Endothelial cell of umbilical vein (primary cell): ENCODE measurements at regions not wholly inside any gene's neighbourhood (a gene's known extent, or its start where the extent isn't known, plus 50 kb on each side); places are given as distances from the start of the nearest gene placed in this dataset.

Source experiments
- BruUV-seq: library from RNA; stranded (reverse); fragments of 400-500 nt; replicated peaks from 2 replicates; lab custom pipeline; 2021; lab: Mats Ljungman, UMichigan
- CTCF ChIA-PET: fragments of 300-600, 350-600 bp; sonication (Branson Sonifier 250); formaldehyde crosslinking; loops from one replicate; lab custom pipeline; 2021; ENCODE audit warnings: antibody characterized with exemption, inconsistent platforms; lab: Charles Lee
- POLR2A ChIA-PET: fragments of 300-600, 350-600 bp; sonication (Branson Sonifier 250); formaldehyde crosslinking; loops from one replicate; lab custom pipeline; 2021; ENCODE audit warnings: antibody characterized with exemption, inconsistent platforms; lab: Charles Lee
- DNase-seq: peaks from one replicate; pipeline ENCODE4 v3.0.0-alpha.2; 2011; ENCODE audit warnings: low read depth, low spot score
- FAIRE-seq: peaks from 2 replicates; lab custom pipeline; 2011; peaks lifted over from hg19 to GRCh38; lab: Jason Lieb, UNC
- H2AFZ ChIP-seq: 2 replicates; pipeline ENCODE4 v1.6.0; 2012; ENCODE audit warnings: low read depth, low read length, control low read depth, inconsistent platforms
- H3K27ac ChIP-seq: 2 replicates; pipeline ENCODE4 v1.5.1; 2011; ENCODE audit warnings: low read depth, mild to moderate bottlenecking, control low read depth, low read length, moderate library complexity; ENCODE audit not compliant: insufficient read depth
- H3K27me3 ChIP-seq, 2 experiments: 2 replicates each; pipeline versions ENCODE4 v1.6.0 to v1.6.1; 2011; ENCODE audit warnings: low read length in 2 of 2, mixed read lengths in 1 of 2; ENCODE audit not compliant: control insufficient read depth in 2 of 2, insufficient read depth in 2 of 2
- H3K36me3 ChIP-seq, 2 experiments: 2 replicates in 1 of 2; 3 replicates in 1 of 2; pipeline ENCODE4 v1.5.1; 2011; ENCODE audit warnings: low read length in 2 of 2, mild to moderate bottlenecking in 1 of 2, moderate library complexity in 1 of 2; ENCODE audit not compliant: control insufficient read depth in 2 of 2, insufficient read depth in 2 of 2; ENCODE audit errors: extremely low read depth in 1 of 2
- H3K4me1 ChIP-seq: 3 replicates; pipeline ENCODE4 v1.5.1; 2011; ENCODE audit warnings: mild to moderate bottlenecking, low read length; ENCODE audit not compliant: control insufficient read depth, insufficient read depth; ENCODE audit errors: extremely low read depth
- H3K4me2 ChIP-seq: 2 replicates; pipeline ENCODE4 v1.6.1; 2011; ENCODE audit warnings: low read length, control low read depth, mixed read lengths; ENCODE audit not compliant: insufficient read depth
- H3K4me3 ChIP-seq, 3 experiments: fragments of 200-600 bp in 1 of 3; sonication (generic), shearing (Covaris generic) in 1 of 3; replicated peaks in 1 of 3; 2 replicates each; pipeline ENCODE4 v1.5.1; 2011 to 2016; ENCODE audit warnings: control low read depth in 3 of 3, low read length in 3 of 3, mild to moderate bottlenecking in 2 of 3, inconsistent platforms in 1 of 3, low read depth in 1 of 3, moderate library complexity in 1 of 3; ENCODE audit not compliant: insufficient read depth in 1 of 3
- H3K79me2 ChIP-seq: 2 replicates; pipeline ENCODE4 v1.6.0; 2012; ENCODE audit warnings: low read length, inconsistent platforms; ENCODE audit not compliant: control insufficient read depth, insufficient read depth
- H3K9ac ChIP-seq: replicated peaks from 2 replicates; pipeline ENCODE3; 2011; ENCODE audit warnings: low read length, control low read depth; ENCODE audit not compliant: insufficient read depth; ENCODE audit errors: extremely low read depth
- H3K9me1 ChIP-seq: replicated peaks from 3 replicates; pipeline ENCODE4 v1.6.0; 2011; ENCODE audit warnings: mild to moderate bottlenecking, low read length; ENCODE audit not compliant: control insufficient read depth, insufficient read depth; ENCODE audit errors: extremely low read depth
- H3K9me3 ChIP-seq: replicated peaks from 2 replicates; pipeline ENCODE4 v1.5.1; 2012; ENCODE audit warnings: low read length, inconsistent platforms; ENCODE audit not compliant: control insufficient read depth, insufficient read depth
- H4K20me1 ChIP-seq: replicated peaks from 2 replicates; pipeline ENCODE3; 2011; ENCODE audit warnings: mild to moderate bottlenecking, low read length; ENCODE audit not compliant: control insufficient read depth, insufficient read depth; ENCODE audit errors: extremely low read depth
- EZH2 ChIP-seq: IDR thresholded peaks from 2 replicates; pipeline ENCODE4 v1.6.1; 2012; ENCODE audit warnings: borderline replicate concordance, low read depth, mild to moderate bottlenecking, moderate library complexity, low read length, inconsistent platforms; ENCODE audit not compliant: severe bottlenecking
- FOS ChIP-seq: IDR thresholded peaks from 2 replicates; pipeline ENCODE4 v1.6.1; 2011; ENCODE audit warnings: mild to moderate bottlenecking, low read length, moderate library complexity, borderline replicate concordance; ENCODE audit not compliant: insufficient read depth
- GATA2 ChIP-seq: IDR thresholded peaks from 2 replicates; pipeline ENCODE4 v1.7.0; 2011; ENCODE audit warnings: low read depth, mild to moderate bottlenecking, moderate library complexity, mixed read lengths, low read length; ENCODE audit not compliant: insufficient read length, insufficient read depth
- JUN ChIP-seq: IDR thresholded peaks from 2 replicates; pipeline ENCODE4 v1.6.1; 2011; ENCODE audit warnings: borderline replicate concordance, low read depth; ENCODE audit not compliant: insufficient read length, insufficient read depth
- MYC ChIP-seq: IDR thresholded peaks from one replicate; pipeline ENCODE4 v1.6.1; 2011; ENCODE audit warnings: mild to moderate bottlenecking, low read depth, low read length
- POLR2A ChIP-seq: IDR thresholded peaks from 2 replicates; pipeline ENCODE4 v1.6.1; 2012; ENCODE audit warnings: low read depth, mild to moderate bottlenecking, control low read depth, low read length
- POLR2AphosphoS5 ChIP-seq: IDR thresholded peaks from 2 replicates; pipeline ENCODE4 v1.6.1; 2012; ENCODE audit warnings: low read depth, mild to moderate bottlenecking, control low read depth, low read length, moderate library complexity; ENCODE audit not compliant: insufficient read depth
- dilution Hi-C: fragments of 300-500 bp; cut with MboI; formaldehyde crosslinking; loops from one replicate; pipeline ENCODE4 v1.15.0; 2019; ENCODE audit warnings: low sequenced_read_pairs; ENCODE audit not compliant: extremely low pct_ligation_motif_present
- intact Hi-C: fragments of 100-400 bp; cut with micrococcal nuclease; formaldehyde crosslinking; loops from one replicate; pipeline ENCODE4 v1.10.0; 2022
- TF ChIP-seq, protein P1 (sequence below), 2 donors: IDR thresholded peaks; 1 replicate in 1 of 2; 2 replicates in 1 of 2; pipeline ENCODE4 v1.5.1; 2011; ENCODE audit warnings: low read length in 2 of 2, mild to moderate bottlenecking in 2 of 2, moderate library complexity in 2 of 2, control low read depth in 1 of 2, inconsistent platforms in 1 of 2, low read depth in 1 of 2; ENCODE audit not compliant: insufficient read depth in 1 of 2; ENCODE audit errors: extremely low read depth in 1 of 2
- TF ChIP-seq, protein P2 (sequence below): IDR thresholded peaks from 2 replicates; pipeline ENCODE4 v1.6.1; 2011; ENCODE audit not compliant: insufficient read depth, insufficient read length

DNA sequence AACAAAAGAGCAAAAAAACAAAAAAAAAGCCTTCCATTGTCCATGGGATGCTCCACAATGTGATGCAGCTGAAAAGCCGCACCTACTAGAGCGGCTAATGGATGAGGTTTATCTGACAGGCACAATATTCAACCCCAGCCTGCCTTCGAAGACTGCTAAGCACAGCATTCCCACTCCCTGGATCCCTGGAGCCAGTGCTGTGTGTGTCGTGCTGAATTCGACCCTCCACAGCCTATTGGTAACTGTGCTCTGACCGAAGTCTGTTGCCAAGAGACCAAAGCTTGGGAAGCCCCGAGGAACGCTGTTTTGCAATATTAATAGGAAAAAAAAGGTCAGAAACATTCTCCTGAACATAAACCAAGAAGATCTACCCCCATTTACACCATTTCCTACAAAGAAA is 57.2 kb upstream of the PUM1 start:
- CTCF ChIA-PET = no interaction called here

More for the DNA sequence above, 57.2 kb upstream of the PUM1 start:
- POLR2A ChIA-PET = no interaction called here
- Histone ChIP-seq H3K79me2 (no peaks in the 10 kb centered on the region), H3K4me1 (no peaks in the 10 kb centered on the region), H3K27me3 (peaks cover 2 to 3% of the 10 kb centered on the region in 2 experiments), H3K9ac (no peak overlapping the region), H3K36me3 (no peaks in the 10 kb centered on the region), H3K27ac (no peak overlapping the region), H4K20me1 (no peaks in the 10 kb centered on the region), H2AFZ (no peak overlapping the region), H3K9me3 (no peaks in the 10 kb centered on the region), H3K4me2 (no peak overlapping the region), H3K9me1 (no peaks in the 10 kb centered on the region), H3K4me3 (no peak overlapping the region)
- TF ChIP-seq MYC (no peak), POLR2A (no peak), EZH2 (no peak), POLR2AphosphoS5 (no peak), GATA2 (no peak), JUN (no peak), FOS (no peak)
- TF ChIP-seq, protein P1, sequence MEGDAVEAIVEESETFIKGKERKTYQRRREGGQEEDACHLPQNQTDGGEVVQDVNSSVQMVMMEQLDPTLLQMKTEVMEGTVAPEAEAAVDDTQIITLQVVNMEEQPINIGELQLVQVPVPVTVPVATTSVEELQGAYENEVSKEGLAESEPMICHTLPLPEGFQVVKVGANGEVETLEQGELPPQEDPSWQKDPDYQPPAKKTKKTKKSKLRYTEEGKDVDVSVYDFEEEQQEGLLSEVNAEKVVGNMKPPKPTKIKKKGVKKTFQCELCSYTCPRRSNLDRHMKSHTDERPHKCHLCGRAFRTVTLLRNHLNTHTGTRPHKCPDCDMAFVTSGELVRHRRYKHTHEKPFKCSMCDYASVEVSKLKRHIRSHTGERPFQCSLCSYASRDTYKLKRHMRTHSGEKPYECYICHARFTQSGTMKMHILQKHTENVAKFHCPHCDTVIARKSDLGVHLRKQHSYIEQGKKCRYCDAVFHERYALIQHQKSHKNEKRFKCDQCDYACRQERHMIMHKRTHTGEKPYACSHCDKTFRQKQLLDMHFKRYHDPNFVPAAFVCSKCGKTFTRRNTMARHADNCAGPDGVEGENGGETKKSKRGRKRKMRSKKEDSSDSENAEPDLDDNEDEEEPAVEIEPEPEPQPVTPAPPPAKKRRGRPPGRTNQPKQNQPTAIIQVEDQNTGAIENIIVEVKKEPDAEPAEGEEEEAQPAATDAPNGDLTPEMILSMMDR (IDR thresholded peaks at IDR 0.05; ENCODE audit: extremely low read depth in 1 of 2, insufficient read depth in 1 of 2, low read depth in 1 of 2, low read length in 2 of 2) = no peak
- TF ChIP-seq, protein P2, sequence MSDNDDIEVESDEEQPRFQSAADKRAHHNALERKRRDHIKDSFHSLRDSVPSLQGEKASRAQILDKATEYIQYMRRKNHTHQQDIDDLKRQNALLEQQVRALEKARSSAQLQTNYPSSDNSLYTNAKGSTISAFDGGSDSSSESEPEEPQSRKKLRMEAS = no peak
- intact Hi-C loops (no loop called here), dilution Hi-C loops (no loop called here)
- no TSS peak for BruUV-seq
- DNase-seq = no peak
- FAIRE-seq = no peak
